Endothelial cell of umbilical vein (primary cell): ENCODE measurements at regions not wholly inside any gene's neighbourhood (a gene's known extent, or its start where the extent isn't known, plus 50 kb on each side); places are given as distances from the start of the nearest gene placed in this dataset.

Source experiments
- EZH2 ChIP-seq: IDR thresholded peaks from 2 replicates; pipeline ENCODE4 v1.6.1; 2012; ENCODE audit warnings: borderline replicate concordance, low read depth, mild to moderate bottlenecking, moderate library complexity, low read length, inconsistent platforms; ENCODE audit not compliant: severe bottlenecking
- GATA2 ChIP-seq: IDR thresholded peaks from 2 replicates; pipeline ENCODE4 v1.7.0; 2011; ENCODE audit warnings: low read depth, mild to moderate bottlenecking, moderate library complexity, mixed read lengths, low read length; ENCODE audit not compliant: insufficient read length, insufficient read depth
- POLR2A ChIP-seq: IDR thresholded peaks from 2 replicates; pipeline ENCODE4 v1.6.1; 2012; ENCODE audit warnings: low read depth, mild to moderate bottlenecking, control low read depth, low read length
- POLR2AphosphoS5 ChIP-seq: IDR thresholded peaks from 2 replicates; pipeline ENCODE4 v1.6.1; 2012; ENCODE audit warnings: low read depth, mild to moderate bottlenecking, control low read depth, low read length, moderate library complexity; ENCODE audit not compliant: insufficient read depth
- TF ChIP-seq, protein P1 (sequence below), 2 donors: IDR thresholded peaks; 1 replicate in 1 of 2; 2 replicates in 1 of 2; pipeline ENCODE4 v1.5.1; 2011; ENCODE audit warnings: low read length in 2 of 2, mild to moderate bottlenecking in 2 of 2, moderate library complexity in 2 of 2, control low read depth in 1 of 2, inconsistent platforms in 1 of 2, low read depth in 1 of 2; ENCODE audit not compliant: insufficient read depth in 1 of 2; ENCODE audit errors: extremely low read depth in 1 of 2
- TF ChIP-seq, protein P2 (sequence below): IDR thresholded peaks from 2 replicates; pipeline ENCODE4 v1.6.1; 2011; ENCODE audit not compliant: insufficient read depth, insufficient read length

DNA sequence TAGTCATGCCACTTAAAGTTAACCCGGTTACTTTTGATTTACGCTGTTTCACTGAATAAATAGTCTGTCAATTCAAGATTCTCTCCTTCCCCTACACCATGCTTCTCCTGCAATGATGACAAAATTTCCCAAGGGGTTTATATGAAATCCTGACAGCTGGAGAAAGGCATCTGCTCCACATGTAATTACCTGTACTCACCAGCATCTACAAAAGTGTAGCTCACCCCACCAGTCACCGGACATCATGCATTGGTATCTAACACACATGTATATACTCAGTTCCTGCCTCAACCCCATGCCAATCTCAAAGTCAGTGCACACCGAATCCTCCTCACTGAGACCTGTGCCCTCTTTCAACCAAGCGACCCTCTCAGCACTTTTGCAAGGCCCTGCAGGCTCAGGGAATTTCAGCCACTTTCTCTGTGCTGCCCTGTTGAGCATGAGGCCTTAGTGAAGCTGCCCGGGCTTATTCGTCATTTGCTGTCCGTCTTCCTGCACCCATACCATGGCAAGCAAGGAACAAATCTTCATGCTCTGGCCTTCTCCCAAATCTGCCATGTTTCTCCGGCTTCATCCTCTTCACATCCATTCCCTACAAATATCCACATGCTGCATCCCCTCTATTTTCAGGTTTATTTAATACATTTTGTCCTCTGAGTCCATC is 131.6 kb downstream of the SEC23A start:
- TF ChIP-seq, protein P1, sequence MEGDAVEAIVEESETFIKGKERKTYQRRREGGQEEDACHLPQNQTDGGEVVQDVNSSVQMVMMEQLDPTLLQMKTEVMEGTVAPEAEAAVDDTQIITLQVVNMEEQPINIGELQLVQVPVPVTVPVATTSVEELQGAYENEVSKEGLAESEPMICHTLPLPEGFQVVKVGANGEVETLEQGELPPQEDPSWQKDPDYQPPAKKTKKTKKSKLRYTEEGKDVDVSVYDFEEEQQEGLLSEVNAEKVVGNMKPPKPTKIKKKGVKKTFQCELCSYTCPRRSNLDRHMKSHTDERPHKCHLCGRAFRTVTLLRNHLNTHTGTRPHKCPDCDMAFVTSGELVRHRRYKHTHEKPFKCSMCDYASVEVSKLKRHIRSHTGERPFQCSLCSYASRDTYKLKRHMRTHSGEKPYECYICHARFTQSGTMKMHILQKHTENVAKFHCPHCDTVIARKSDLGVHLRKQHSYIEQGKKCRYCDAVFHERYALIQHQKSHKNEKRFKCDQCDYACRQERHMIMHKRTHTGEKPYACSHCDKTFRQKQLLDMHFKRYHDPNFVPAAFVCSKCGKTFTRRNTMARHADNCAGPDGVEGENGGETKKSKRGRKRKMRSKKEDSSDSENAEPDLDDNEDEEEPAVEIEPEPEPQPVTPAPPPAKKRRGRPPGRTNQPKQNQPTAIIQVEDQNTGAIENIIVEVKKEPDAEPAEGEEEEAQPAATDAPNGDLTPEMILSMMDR (IDR thresholded peaks at IDR 0.05; ENCODE audit: extremely low read depth in 1 of 2, insufficient read depth in 1 of 2, low read depth in 1 of 2, low read length in 2 of 2): no peak
- TF ChIP-seq, protein P2, sequence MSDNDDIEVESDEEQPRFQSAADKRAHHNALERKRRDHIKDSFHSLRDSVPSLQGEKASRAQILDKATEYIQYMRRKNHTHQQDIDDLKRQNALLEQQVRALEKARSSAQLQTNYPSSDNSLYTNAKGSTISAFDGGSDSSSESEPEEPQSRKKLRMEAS: no peak
- TF ChIP-seq POLR2AphosphoS5 (no peak), POLR2A (no peak), GATA2 (no peak), EZH2 (no peak)
